ENCODE measurements at regions not wholly inside any gene's neighbourhood (a gene's known extent, or its start where the extent isn't known, plus 50 kb on each side); places are given as distances from the start of the nearest gene placed in this dataset.

- TF ChIP-seq CTCF (IDR thresholded peaks at IDR 0.05) (no peak), REST (IDR thresholded peaks at IDR 0.05; ENCODE audit: insufficient read depth in 1 of 2, low read depth in 2 of 2, low read length in 1 of 2) (no peak), POLR2AphosphoS5 (IDR thresholded peaks at IDR 0.05; ENCODE audit: low read depth, low read length) (no peak), TCF7L2 (IDR thresholded peaks at IDR 0.05; ENCODE audit: low read depth, low read length) (no peak)
Measured at GRCh38 chr13:68846663-68847062, 1261.0 kb upstream of the ATXN8OS start.
